ENCODE measurements at regions not wholly inside any gene's neighbourhood (a gene's known extent, or its start where the extent isn't known, plus 50 kb on each side); places are given as distances from the start of the nearest gene placed in this dataset.

DNA sequence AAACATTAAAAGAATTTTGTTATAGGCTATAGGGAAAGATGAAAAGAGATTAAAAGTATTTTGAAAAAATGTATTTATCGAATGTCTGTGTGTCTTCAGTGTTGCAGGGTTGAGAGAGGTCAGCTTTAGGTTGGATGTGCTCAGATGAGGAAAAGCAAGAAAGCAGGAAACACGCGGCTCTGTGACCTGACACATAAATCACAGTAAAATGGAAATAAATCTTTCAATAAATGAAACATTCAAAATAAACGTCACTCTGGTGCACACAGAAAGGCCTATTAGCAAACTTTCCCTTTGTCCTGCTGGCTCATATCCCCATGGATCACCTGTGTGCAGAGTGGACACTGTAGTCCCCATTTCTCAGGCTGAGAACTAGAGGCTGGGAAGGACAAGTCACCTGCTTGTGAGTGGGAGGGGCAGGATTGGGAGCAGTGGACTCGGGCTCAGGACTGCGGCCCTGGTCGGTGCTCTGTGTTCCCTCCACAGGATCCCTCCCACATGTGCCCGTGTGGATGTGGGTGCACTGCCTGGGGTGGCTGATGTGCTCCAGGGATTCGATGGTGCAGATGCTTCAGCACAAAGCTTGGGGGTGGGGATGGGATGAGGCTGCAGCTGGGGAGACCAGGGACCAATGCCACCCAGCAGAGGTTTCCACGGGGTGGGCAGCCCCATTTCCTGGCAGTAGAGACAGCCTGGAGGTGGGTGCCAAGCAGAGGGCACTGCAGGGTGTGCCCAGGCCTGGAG is 96.0 kb upstream of the IGLL5 start:
- no peaks in the 10 kb centered on the region for H3K36me3 ChIP-seq (replicated peaks in 1 of 2; ENCODE audit: control insufficient read depth in 1 of 2, insufficient read depth in 2 of 2, low read length in 2 of 2)
- H3K4me2 ChIP-seq (ENCODE audit: low read depth, low read length) = no peak overlapping the region
- DNase-seq (ENCODE audit: low spot score) = no peak
- no peak overlapping the region for H3K9ac ChIP-seq (ENCODE audit: insufficient read depth, low read depth, low read length)
- in situ Hi-C loops (cut with HindIII; ENCODE audit: extremely low pct_ligation_motif_present, low pct_unique_long_range_greater_than_20kb) = no loop called here
- H3K4me3 ChIP-seq (replicated peaks in 1 of 3; ENCODE audit: insufficient read depth in 1 of 3, low read depth in 2 of 3, low read length in 3 of 3) = no peak overlapping the region
- H3K27ac ChIP-seq (ENCODE audit: extremely low read length, insufficient read depth, low read length) = no peak overlapping the region
- FAIRE-seq = no peak
- BruUV-seq (replicated peaks) = no TSS peak
- intact Hi-C loops (cut with micrococcal nuclease; ENCODE audit: unreplicated experiment) = no loop called here
- no peaks in the 10 kb centered on the region for H3K9me3 ChIP-seq (ENCODE audit: low read length)
- ChIA-PET CTCF (ENCODE audit: low intra/inter-chr PET ratio, low total read pairs) (no interaction called here), POLR2A (no interaction called here)
- no peaks in the 10 kb centered on the region for H4K20me1 ChIP-seq (ENCODE audit: insufficient read depth, low read length)
- H3K4me1 ChIP-seq (ENCODE audit: insufficient read depth, low read length) = peaks cover 8% of the 10 kb centered on the region
- ATAC-seq = no peak
- 10% methylated on average over 10 of the region's 10 CpGs for WGBS (ENCODE audit: low lambda C conversion rate)
- no peak for TF ChIP-seq ZNF564 (CRISPR knock-in tag; IDR thresholded peaks at IDR 0.05)
- TF ChIP-seq ZNF589 (CRISPR knock-in tag; conservative IDR thresholded peaks at IDR 0.05) = no peak
- no peak for TF ChIP-seq KDM1A (CRISPR knock-in tag; IDR thresholded peaks at IDR 0.05)
- no peak for TF ChIP-seq ETV5 (CRISPR knock-in tag; IDR thresholded peaks at IDR 0.05; ENCODE audit: borderline replicate concordance)
- no peak for TF ChIP-seq YEATS4 (CRISPR knock-in tag; IDR thresholded peaks at IDR 0.05; ENCODE audit: borderline replicate concordance)
- no peak for TF ChIP-seq NR2C2 (CRISPR knock-in tag; IDR thresholded peaks at IDR 0.05; ENCODE audit: borderline replicate concordance)
- TF ChIP-seq ZNF333 (CRISPR knock-in tag; IDR thresholded peaks at IDR 0.05; ENCODE audit: borderline replicate concordance) = no peak
- TF ChIP-seq ZSCAN20 (CRISPR knock-in tag; IDR thresholded peaks at IDR 0.05; ENCODE audit: borderline replicate concordance) = no peak
- TF ChIP-seq, protein P1, sequence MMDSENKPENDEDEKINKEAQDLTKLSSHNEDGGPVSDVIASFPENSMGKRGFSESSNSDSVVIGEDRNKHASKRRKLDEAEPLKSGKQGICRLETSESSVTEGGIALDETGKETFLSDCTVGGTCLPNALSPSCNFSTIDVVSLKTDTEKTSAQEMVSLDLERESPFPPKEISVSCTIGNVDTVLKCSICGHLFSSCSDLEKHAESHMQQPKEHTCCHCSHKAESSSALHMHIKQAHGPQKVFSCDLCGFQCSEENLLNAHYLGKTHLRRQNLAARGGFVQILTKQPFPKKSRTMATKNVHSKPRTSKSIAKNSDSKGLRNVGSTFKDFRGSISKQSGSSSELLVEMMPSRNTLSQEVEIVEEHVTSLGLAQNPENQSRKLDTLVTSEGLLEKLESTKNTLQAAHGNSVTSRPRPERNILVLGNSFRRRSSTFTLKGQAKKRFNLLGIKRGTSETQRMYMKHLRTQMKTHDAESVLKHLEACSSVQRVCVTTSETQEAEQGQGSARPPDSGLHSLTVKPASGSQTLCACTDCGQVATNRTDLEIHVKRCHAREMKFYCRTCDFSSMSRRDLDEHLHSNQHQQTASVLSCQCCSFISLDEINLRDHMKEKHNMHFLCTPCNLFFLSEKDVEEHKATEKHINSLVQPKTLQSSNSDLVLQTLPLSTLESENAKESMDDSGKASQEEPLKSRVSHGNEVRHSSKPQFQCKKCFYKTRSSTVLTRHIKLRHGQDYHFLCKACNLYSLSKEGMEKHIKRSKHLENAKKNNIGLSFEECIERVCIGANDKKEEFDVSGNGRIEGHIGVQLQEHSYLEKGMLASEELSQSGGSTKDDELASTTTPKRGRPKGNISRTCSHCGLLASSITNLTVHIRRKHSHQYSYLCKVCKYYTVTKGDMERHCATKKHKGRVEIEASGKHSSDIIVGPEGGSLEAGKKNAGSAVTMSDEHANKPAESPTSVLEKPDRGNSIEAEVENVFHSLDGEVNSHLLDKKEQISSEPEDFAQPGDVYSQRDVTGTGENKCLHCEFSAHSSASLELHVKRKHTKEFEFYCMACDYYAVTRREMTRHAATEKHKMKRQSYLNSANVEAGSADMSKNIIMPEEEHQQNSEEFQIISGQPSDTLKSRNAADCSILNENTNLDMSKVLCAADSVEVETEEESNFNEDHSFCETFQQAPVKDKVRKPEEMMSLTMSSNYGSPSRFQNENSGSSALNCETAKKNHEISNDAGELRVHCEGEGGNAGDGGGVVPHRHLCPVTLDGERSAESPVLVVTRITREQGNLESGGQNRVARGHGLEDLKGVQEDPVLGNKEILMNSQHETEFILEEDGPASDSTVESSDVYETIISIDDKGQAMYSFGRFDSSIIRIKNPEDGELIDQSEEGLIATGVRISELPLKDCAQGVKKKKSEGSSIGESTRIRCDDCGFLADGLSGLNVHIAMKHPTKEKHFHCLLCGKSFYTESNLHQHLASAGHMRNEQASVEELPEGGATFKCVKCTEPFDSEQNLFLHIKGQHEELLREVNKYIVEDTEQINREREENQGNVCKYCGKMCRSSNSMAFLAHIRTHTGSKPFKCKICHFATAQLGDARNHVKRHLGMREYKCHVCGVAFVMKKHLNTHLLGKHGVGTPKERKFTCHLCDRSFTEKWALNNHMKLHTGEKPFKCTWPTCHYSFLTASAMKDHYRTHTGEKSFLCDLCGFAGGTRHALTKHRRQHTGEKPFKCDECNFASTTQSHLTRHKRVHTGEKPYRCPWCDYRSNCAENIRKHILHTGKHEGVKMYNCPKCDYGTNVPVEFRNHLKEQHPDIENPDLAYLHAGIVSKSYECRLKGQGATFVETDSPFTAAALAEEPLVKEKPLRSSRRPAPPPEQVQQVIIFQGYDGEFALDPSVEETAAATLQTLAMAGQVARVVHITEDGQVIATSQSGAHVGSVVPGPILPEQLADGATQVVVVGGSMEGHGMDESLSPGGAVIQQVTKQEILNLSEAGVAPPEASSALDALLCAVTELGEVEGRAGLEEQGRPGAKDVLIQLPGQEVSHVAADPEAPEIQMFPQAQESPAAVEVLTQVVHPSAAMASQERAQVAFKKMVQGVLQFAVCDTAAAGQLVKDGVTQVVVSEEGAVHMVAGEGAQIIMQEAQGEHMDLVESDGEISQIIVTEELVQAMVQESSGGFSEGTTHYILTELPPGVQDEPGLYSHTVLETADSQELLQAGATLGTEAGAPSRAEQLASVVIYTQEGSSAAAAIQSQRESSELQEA (CRISPR knock-in tag; IDR thresholded peaks at IDR 0.05; ENCODE audit: not compliant biosample characterization) = no peak
- TF ChIP-seq, protein P2, sequence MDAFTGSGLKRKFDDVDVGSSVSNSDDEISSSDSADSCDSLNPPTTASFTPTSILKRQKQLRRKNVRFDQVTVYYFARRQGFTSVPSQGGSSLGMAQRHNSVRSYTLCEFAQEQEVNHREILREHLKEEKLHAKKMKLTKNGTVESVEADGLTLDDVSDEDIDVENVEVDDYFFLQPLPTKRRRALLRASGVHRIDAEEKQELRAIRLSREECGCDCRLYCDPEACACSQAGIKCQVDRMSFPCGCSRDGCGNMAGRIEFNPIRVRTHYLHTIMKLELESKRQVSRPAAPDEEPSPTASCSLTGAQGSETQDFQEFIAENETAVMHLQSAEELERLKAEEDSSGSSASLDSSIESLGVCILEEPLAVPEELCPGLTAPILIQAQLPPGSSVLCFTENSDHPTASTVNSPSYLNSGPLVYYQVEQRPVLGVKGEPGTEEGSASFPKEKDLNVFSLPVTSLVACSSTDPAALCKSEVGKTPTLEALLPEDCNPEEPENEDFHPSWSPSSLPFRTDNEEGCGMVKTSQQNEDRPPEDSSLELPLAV (CRISPR knock-in tag; conservative IDR thresholded peaks at IDR 0.05; ENCODE audit: low read depth) = no peak
- TF ChIP-seq NFE2L1 (CRISPR knock-in tag; IDR thresholded peaks at IDR 0.05; ENCODE audit: borderline replicate concordance) = no peak
- no peak for TF ChIP-seq SMARCC2 (IDR thresholded peaks at IDR 0.05)
- H3K27me3 ChIP-seq (ENCODE audit: control insufficient read depth in 1 of 2, insufficient read depth in 2 of 2, low read length in 2 of 2) = no peaks in the 10 kb centered on the region; a peak in 2 of 5 replicates
- H3K79me2 ChIP-seq (ENCODE audit: insufficient read depth, low read length) = no peaks in the 10 kb centered on the region
- no peak overlapping the region for H2AFZ ChIP-seq (ENCODE audit: low read length)

Measured in HepG2 (cell line).